Trophoblast cell (in vitro differentiated cells and primary cell): ENCODE measurements at regions not wholly inside any gene's neighbourhood (a gene's known extent, or its start where the extent isn't known, plus 50 kb on each side); places are given as distances from the start of the nearest gene placed in this dataset.

Experiments
- DNase-seq, 2 donors: peaks; one replicate each; pipeline ENCODE4 v3.0.0-alpha.2; 2016
- H2AFZ ChIP-seq: 2 replicates; pipeline ENCODE4 v1.6.1; 2013; ENCODE audit warnings: low read length, moderate library complexity, mild to moderate bottlenecking; ENCODE audit not compliant: insufficient read depth, poor library complexity
- H2AK5ac ChIP-seq: 2 replicates; pipeline ENCODE4 v1.6.1; 2013; ENCODE audit warnings: mild to moderate bottlenecking, low read length
- H2BK120ac ChIP-seq: 2 replicates; pipeline ENCODE4 v1.6.1; 2013; ENCODE audit warnings: low read length, mild to moderate bottlenecking, moderate library complexity; ENCODE audit not compliant: insufficient read depth, poor library complexity
- H2BK12ac ChIP-seq: 2 replicates; pipeline ENCODE4 v1.6.1; 2013; ENCODE audit warnings: mild to moderate bottlenecking, low read length, moderate library complexity
- H2BK5ac ChIP-seq: 2 replicates; pipeline ENCODE4 v1.6.1; 2013; ENCODE audit warnings: low read length, low read depth, moderate library complexity, mild to moderate bottlenecking; ENCODE audit not compliant: poor library complexity
- H3K14ac ChIP-seq: 2 replicates; pipeline ENCODE4 v1.6.1; 2013; ENCODE audit warnings: mild to moderate bottlenecking, low read length
- H3K18ac ChIP-seq: 2 replicates; pipeline ENCODE4 v1.6.1; 2013; ENCODE audit warnings: mild to moderate bottlenecking, low read length
- H3K23ac ChIP-seq: 2 replicates; pipeline ENCODE4 v1.6.1; 2013; ENCODE audit warnings: low read length
- H3K27ac ChIP-seq: 2 replicates; pipeline ENCODE4 v1.5.1; 2013; ENCODE audit warnings: low read depth, mild to moderate bottlenecking, inconsistent platforms, low read length, moderate library complexity
- H3K27me3 ChIP-seq: 2 replicates; pipeline ENCODE4 v1.6.1; 2013; ENCODE audit warnings: inconsistent platforms, mild to moderate bottlenecking, low read length, moderate library complexity; ENCODE audit not compliant: insufficient read depth
- H3K36me3 ChIP-seq, 2 experiments: 1 replicate in 1 of 2; 2 replicates in 1 of 2; pipeline ENCODE4 v1.6.1; 2013; ENCODE audit warnings: low read length in 2 of 2, mild to moderate bottlenecking in 2 of 2, moderate library complexity in 1 of 2; ENCODE audit not compliant: insufficient read depth in 2 of 2, control insufficient read depth in 1 of 2
- H3K4ac ChIP-seq: 2 replicates; pipeline ENCODE4 v1.6.1; 2013; ENCODE audit warnings: low read depth, mild to moderate bottlenecking, low read length, moderate library complexity
- H3K4me1 ChIP-seq, 2 experiments: 1 replicate in 1 of 2; 2 replicates in 1 of 2; pipeline ENCODE4 v1.6.1; 2013; ENCODE audit warnings: low read length in 2 of 2, mild to moderate bottlenecking in 2 of 2, moderate library complexity in 1 of 2; ENCODE audit not compliant: insufficient read depth in 2 of 2, control insufficient read depth in 1 of 2
- H3K4me2 ChIP-seq: 2 replicates; pipeline ENCODE4 v1.6.1; 2013; ENCODE audit warnings: inconsistent platforms, mild to moderate bottlenecking, low read length, moderate library complexity
- H3K4me3 ChIP-seq: 2 replicates; pipeline ENCODE4 v1.5.1; 2013; ENCODE audit warnings: mild to moderate bottlenecking, low read depth, low read length, inconsistent platforms
- H3K79me1 ChIP-seq: one replicate; pipeline ENCODE4 v1.6.1; 2013; ENCODE audit warnings: low read length
- H3K79me2 ChIP-seq: 2 replicates; pipeline ENCODE4 v1.6.1; 2013; ENCODE audit warnings: low read length, mild to moderate bottlenecking; ENCODE audit not compliant: control insufficient read depth, insufficient read depth, poor library complexity
- H3K9ac ChIP-seq: 2 replicates; pipeline ENCODE4 v1.6.1; 2013; ENCODE audit warnings: mild to moderate bottlenecking, low read length
- H3K9me3 ChIP-seq: 2 replicates; pipeline ENCODE4 v1.6.1; 2013; ENCODE audit warnings: low read depth, mild to moderate bottlenecking, control low read depth, inconsistent platforms, low read length; ENCODE audit not compliant: insufficient read depth
- H4K12ac ChIP-seq: 2 replicates; pipeline ENCODE4 v1.6.1; 2013; ENCODE audit warnings: low read depth, mild to moderate bottlenecking, low read length, moderate library complexity
- H4K8ac ChIP-seq: 2 replicates; pipeline ENCODE4 v1.6.1; 2013; ENCODE audit warnings: low read depth, mild to moderate bottlenecking, low read length, moderate library complexity
- H4K91ac ChIP-seq: one replicate; pipeline ENCODE4 v1.6.1; 2013; ENCODE audit warnings: low read depth, mild to moderate bottlenecking, low read length, moderate library complexity
- WGBS: extraction: QIAGEN DNeasy Blood & Tissue Kit; methylation state at CpG from one replicate; pipeline ENCODE4 v1.1.7; 2013; ENCODE audit warnings: missing lambda C conversion rate; ENCODE audit not compliant: insufficient read length, insufficient coverage; ENCODE audit errors: extremely low coverage; 5-methylcytosine and 5-hydroxymethylcytosine counted together

DNA sequence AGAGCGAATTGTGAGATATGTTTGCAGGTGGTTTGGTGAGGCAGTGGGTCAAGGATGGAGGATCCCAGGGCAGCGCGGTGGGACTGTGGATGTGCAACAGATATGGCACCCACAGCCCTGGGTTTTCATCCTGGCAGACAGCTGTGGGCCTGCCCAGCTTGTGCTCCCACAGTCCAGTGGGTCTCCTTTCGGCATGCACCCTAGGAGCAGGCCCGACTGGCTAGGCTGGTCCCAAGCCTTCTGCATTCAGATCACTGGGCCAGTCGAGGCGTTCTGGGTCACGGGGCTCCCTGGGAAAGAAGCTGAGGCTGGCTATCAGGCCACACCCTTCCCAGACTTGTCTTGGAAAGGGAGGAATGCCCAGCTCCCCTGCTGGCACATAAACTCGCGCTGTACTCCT, 2289.6 kb downstream of the ARAP2 start:
- H2AK5ac ChIP-seq = no peak overlapping the region
- no peaks in the 10 kb centered on the region for H3K79me2 ChIP-seq
- H3K4me2 ChIP-seq = no peak overlapping the region
- H3K27ac ChIP-seq = no peak overlapping the region
- H3K9ac ChIP-seq = no peak overlapping the region
- peaks cover 2% of the 10 kb centered on the region for H3K9me3 ChIP-seq
- H3K18ac ChIP-seq = no peak overlapping the region
- no peak for DNase-seq
- no peak overlapping the region for H2BK5ac ChIP-seq
- H4K91ac ChIP-seq = no peak overlapping the region
- no peak overlapping the region for H2AFZ ChIP-seq
- H3K4me1 ChIP-seq = no peaks in the 10 kb centered on the region
- H4K12ac ChIP-seq = no peak overlapping the region
- H4K8ac ChIP-seq = no peak overlapping the region
- H3K4me3 ChIP-seq = no peak overlapping the region
- no CpG with 5 or more reads among the region's 10 CpGs for WGBS
- H3K36me3 ChIP-seq = no peaks in the 10 kb centered on the region
- no peaks in the 10 kb centered on the region for H3K79me1 ChIP-seq
- no peaks in the 10 kb centered on the region for H3K27me3 ChIP-seq
- H2BK120ac ChIP-seq = no peak overlapping the region
- no peak overlapping the region for H3K14ac ChIP-seq
- H3K23ac ChIP-seq = no peak overlapping the region
- H3K4ac ChIP-seq = no peak overlapping the region
- H2BK12ac ChIP-seq = no peak overlapping the region

DNA sequence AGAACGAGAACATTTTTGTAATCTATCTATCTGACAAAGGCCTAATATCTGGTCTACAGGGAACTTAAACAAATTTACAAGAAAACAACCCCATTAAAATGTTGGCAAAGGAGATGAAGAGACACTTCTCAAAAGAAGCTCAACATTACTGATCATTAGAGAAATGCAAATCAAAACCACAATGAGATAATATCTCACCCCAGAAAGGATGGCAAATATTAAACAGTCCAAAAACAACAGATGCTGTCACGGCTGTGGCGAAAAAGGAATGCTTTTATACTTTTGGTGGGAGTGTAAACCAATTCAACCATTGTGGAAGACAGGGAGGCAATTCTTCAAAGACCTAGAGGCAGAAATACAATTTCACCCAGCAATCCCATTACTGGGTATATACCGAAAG, 2284.8 kb downstream of the ARAP2 start:
- Histone ChIP-seq H3K9me3 (peaks cover 2% of the 10 kb centered on the region), H2AFZ (no peak overlapping the region), H3K23ac (no peak overlapping the region), H3K4ac (no peak overlapping the region), H2BK120ac (no peak overlapping the region), H4K91ac (no peak overlapping the region), H2BK5ac (no peak overlapping the region), H3K4me1 (no peaks in the 10 kb centered on the region), H2BK12ac (no peak overlapping the region), H3K4me2 (no peak overlapping the region), H2AK5ac (no peak overlapping the region), H3K79me1 (no peaks in the 10 kb centered on the region), H3K36me3 (no peaks in the 10 kb centered on the region), H3K79me2 (no peaks in the 10 kb centered on the region), H4K12ac (no peak overlapping the region), H3K27ac (no peak overlapping the region), H3K18ac (no peak overlapping the region), H3K27me3 (no peaks in the 10 kb centered on the region), H4K8ac (no peak overlapping the region), H3K14ac (no peak overlapping the region), H3K4me3 (no peak overlapping the region), H3K9ac (no peak overlapping the region)
- no peak for DNase-seq
- no CpG with 5 or more reads among the region's 4 CpGs for whole genome bisulfite sequencing

DNA sequence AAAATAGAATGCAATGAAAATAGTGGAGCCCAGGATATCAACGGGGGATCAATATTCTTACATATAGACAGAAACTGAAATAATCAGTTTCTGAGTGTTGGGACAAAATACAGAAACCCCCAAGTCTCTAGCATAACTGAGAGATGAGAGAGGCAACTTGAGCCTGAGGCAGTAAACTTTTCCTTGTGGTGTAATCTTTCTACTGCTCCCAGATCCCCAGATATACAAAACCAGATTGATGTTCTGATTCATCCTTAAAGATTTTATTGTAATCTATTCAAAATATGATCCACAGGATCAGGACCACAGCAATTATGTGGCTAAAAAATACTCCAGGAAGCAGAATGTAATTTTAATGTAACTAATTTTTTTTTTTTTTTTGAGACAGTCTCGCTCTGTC, 2282.6 kb downstream of the ARAP2 start:
- H3K18ac ChIP-seq = no peak overlapping the region
- H3K4me3 ChIP-seq = no peak overlapping the region
- no peak overlapping the region for H2BK12ac ChIP-seq
- H3K9ac ChIP-seq = no peak overlapping the region
- no peak overlapping the region for H3K27ac ChIP-seq
- H3K79me1 ChIP-seq = no peaks in the 10 kb centered on the region
- H3K4ac ChIP-seq = no peak overlapping the region
- H4K12ac ChIP-seq = no peak overlapping the region
- H3K27me3 ChIP-seq = no peaks in the 10 kb centered on the region
- H4K91ac ChIP-seq = no peak overlapping the region
- no peak overlapping the region for H3K23ac ChIP-seq
- no peak overlapping the region for H4K8ac ChIP-seq
- no peak overlapping the region for H3K14ac ChIP-seq
- no peaks in the 10 kb centered on the region for H3K9me3 ChIP-seq
- no peaks in the 10 kb centered on the region for H3K36me3 ChIP-seq
- no CpG with 5 or more reads among the region's 2 CpGs for WGBS
- H2AFZ ChIP-seq = no peak overlapping the region
- H2AK5ac ChIP-seq = no peak overlapping the region
- H3K4me1 ChIP-seq = no peaks in the 10 kb centered on the region
- no peaks in the 10 kb centered on the region for H3K79me2 ChIP-seq
- H2BK5ac ChIP-seq = no peak overlapping the region
- no peak overlapping the region for H2BK120ac ChIP-seq
- peak in 1 of 2 donors; percentile 4 for DNase-seq
- H3K4me2 ChIP-seq = no peak overlapping the region

DNA sequence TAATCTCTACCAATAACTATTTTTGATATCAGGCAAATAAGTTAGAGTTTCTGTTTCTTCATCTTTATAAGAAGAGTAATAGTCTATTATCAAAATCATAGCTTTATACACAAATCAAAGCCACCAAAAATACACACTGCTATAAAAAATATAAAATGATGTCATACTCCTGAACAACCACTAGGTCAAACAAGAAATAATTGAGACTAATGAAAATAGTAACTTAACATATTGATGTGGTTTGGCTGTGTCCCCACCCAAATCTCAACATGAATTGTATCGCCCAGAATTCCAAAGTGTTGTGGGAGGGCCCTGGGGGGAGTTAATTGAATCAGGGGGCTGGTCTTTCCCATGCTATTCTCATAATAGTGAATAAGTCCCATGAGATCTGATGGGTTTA, 2277.5 kb downstream of the ARAP2 start:
- Histone ChIP-seq H3K27me3 (no peaks in the 10 kb centered on the region), H4K91ac (no peak overlapping the region), H3K4me1 (no peaks in the 10 kb centered on the region), H3K79me1 (no peaks in the 10 kb centered on the region), H3K14ac (no peak overlapping the region), H3K4me2 (no peak overlapping the region), H3K9me3 (no peaks in the 10 kb centered on the region), H3K9ac (no peak overlapping the region), H4K12ac (no peak overlapping the region), H2AFZ (no peak overlapping the region), H2BK120ac (no peak overlapping the region), H3K27ac (no peak overlapping the region), H4K8ac (no peak overlapping the region), H3K4ac (no peak overlapping the region), H3K4me3 (no peak overlapping the region), H3K23ac (no peak overlapping the region), H2AK5ac (no peak overlapping the region), H3K18ac (no peak overlapping the region), H3K79me2 (no peaks in the 10 kb centered on the region), H3K36me3 (no peaks in the 10 kb centered on the region), H2BK12ac (no peak overlapping the region), H2BK5ac (no peak overlapping the region)
- DNase-seq = no peak
- WGBS = no CpG with 5 or more reads among the region's 1 CpG

DNA sequence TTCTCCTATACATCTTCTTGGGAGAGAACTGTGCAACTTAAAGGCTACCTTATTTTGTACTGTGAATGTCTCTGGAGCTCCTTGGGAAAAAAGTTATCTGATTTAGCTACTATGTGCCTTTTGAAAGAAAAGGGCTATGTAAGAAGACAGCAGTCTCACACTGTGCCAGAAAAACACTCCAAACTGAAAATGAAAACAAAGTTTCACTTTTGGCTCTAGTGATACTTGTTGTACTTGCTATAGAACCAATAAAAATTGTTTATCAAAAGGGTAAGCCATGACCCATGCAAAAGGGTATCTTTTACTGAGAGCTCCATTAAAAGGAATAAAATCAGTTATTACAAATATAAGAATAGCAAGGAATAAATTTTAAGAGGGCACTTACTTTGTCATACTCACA, 2270.0 kb downstream of the ARAP2 start:
- Histone ChIP-seq H2AK5ac (no peak overlapping the region), H3K14ac (no peak overlapping the region), H3K4me3 (no peak overlapping the region), H3K36me3 (no peaks in the 10 kb centered on the region), H3K79me1 (no peaks in the 10 kb centered on the region), H2BK120ac (no peak overlapping the region), H3K4me2 (no peak overlapping the region), H3K27me3 (no peaks in the 10 kb centered on the region), H3K18ac (no peak overlapping the region), H4K91ac (no peak overlapping the region), H3K9me3 (no peaks in the 10 kb centered on the region), H3K79me2 (no peaks in the 10 kb centered on the region), H4K12ac (no peak overlapping the region), H2AFZ (no peak overlapping the region), H4K8ac (no peak overlapping the region), H3K4ac (no peak overlapping the region), H2BK5ac (no peak overlapping the region), H2BK12ac (no peak overlapping the region), H3K23ac (no peak overlapping the region), H3K9ac (no peak overlapping the region), H3K27ac (no peak overlapping the region), H3K4me1 (no peaks in the 10 kb centered on the region)
- no peak for DNase-seq
